ENCODE measurements at regions not wholly inside any gene's neighbourhood (a gene's known extent, or its start where the extent isn't known, plus 50 kb on each side); places are given as distances from the start of the nearest gene placed in this dataset.

- TF ChIP-seq CTCF (IDR thresholded peaks at IDR 0.05; ENCODE audit: poor library complexity, severe bottlenecking) (no peak), RAD21 (conservative IDR thresholded peaks at IDR 0.05) (no peak), POLR2AphosphoS5 (IDR thresholded peaks at IDR 0.05) (no peak)
Measured at GRCh38 chr1:68651115-68651514, 154.2 kb upstream of the DEPDC1 start.
